GM18508 (cell line): ENCODE measurements at regions not wholly inside any gene's neighbourhood (a gene's known extent, or its start where the extent isn't known, plus 50 kb on each side); places are given as distances from the start of the nearest gene placed in this dataset.
A peak's percentile ranks its signal among the peaks of the same experiment; 100 is the strongest.

Source experiments
- ATAC-seq: cut with Tn5 transposase; IDR thresholded peaks from one replicate; pipeline ENCODE4 v1.9.1; 2021; ENCODE audit warnings: moderate number of reproducible peaks; ENCODE audit not compliant: insufficient read depth, unreplicated experiment

- ATAC-seq = no peak
These were observed 141.0 kb downstream of the ASB9 start for GRCh38 chrX:15128861-15129260.

- ATAC-seq = no peak
These were observed 142.9 kb downstream of the ASB9 start for GRCh38 chrX:15127010-15127409.

- no peak for ATAC-seq
These were observed 153.0 kb downstream of the ASB9 start for GRCh38 chrX:15116900-15117299.

GRCh38 chrX:15114743-15115566, 154.9 kb downstream of the ASB9 start:
- no peak for ATAC-seq

GRCh38 chrX:15107367-15107988, 162.4 kb downstream of the ASB9 start:
- no peak for ATAC-seq

- no peak for ATAC-seq
These were observed 171.4 kb downstream of the ASB9 start for GRCh38 chrX:15098505-15098904.

GRCh38 chrX:15087747-15088146, 182.1 kb downstream of the ASB9 start:
- no peak for ATAC-seq

- ATAC-seq = no peak
These were observed 196.6 kb downstream of the ASB9 start for GRCh38 chrX:15073313-15073712.

- no peak for ATAC-seq
These were observed 197.0 kb downstream of the ASB9 start for GRCh38 chrX:15072880-15073279.

GRCh38 chrX:15072259-15072658, 197.6 kb downstream of the ASB9 start:
- ATAC-seq = no peak

GRCh38 chrX:15059474-15059873, 186.3 kb downstream of the MOSPD2 start:
- no peak for ATAC-seq

- no peak for ATAC-seq
These were observed 182.8 kb downstream of the MOSPD2 start for GRCh38 chrX:15056044-15056443.

- ATAC-seq = no peak
These were observed 182.1 kb downstream of the MOSPD2 start for GRCh38 chrX:15055146-15055930.

GRCh38 chrX:15050395-15050794, 177.2 kb downstream of the MOSPD2 start:
- no peak for ATAC-seq

- peak; percentile 73 for ATAC-seq
These were observed 170.3 kb downstream of the MOSPD2 start for GRCh38 chrX:15043538-15043937.

- ATAC-seq = no peak
These were observed 160.7 kb downstream of the MOSPD2 start for GRCh38 chrX:15033917-15034316.

- ATAC-seq = no peak
These were observed 144.3 kb downstream of the MOSPD2 start for GRCh38 chrX:15017491-15017890.

GRCh38 chrX:15016051-15016450, 142.8 kb downstream of the MOSPD2 start:
- ATAC-seq = no peak

GRCh38 chrX:15014281-15014680, 141.1 kb downstream of the MOSPD2 start:
- ATAC-seq = no peak

GRCh38 chrX:15013461-15013860, 140.2 kb downstream of the MOSPD2 start:
- ATAC-seq = no peak

GRCh38 chrX:14997271-14997670, 124.0 kb downstream of the MOSPD2 start:
- no peak for ATAC-seq
